Ovary (tissue), 7 donors: ENCODE measurements at regions not wholly inside any gene's neighbourhood (a gene's known extent, or its start where the extent isn't known, plus 50 kb on each side); places are given as distances from the start of the nearest gene placed in this dataset.

Experiments used
- DNase-seq, 5 donors: peaks; one replicate each; pipeline ENCODE4 v3.0.0-alpha.2; 2019 to 2020
- H3K27ac ChIP-seq, 2 donors: fragments of 200-600 bp; one replicate each; pipeline versions ENCODE4 v1.5.1 to v1.8.0; 2019 to 2022
- H3K27me3 ChIP-seq: fragments of 200-600 bp; one replicate; pipeline ENCODE4 v1.8.0; 2022
- H3K36me3 ChIP-seq: fragments of 200-600 bp; sonication (generic); one replicate; pipeline ENCODE4 v1.5.1; 2019
- H3K4me1 ChIP-seq: one replicate; pipeline ENCODE4 v1.8.1; 2013; ENCODE audit warnings: mild to moderate bottlenecking, moderate library complexity; ENCODE audit not compliant: insufficient read depth
- H3K4me3 ChIP-seq: fragments of 200-600 bp; sonication (generic); one replicate; pipeline ENCODE4 v1.5.1; 2017
- H3K9me3 ChIP-seq, 2 donors: fragments of 200-600 bp in 1 of 2; sonication (generic) in 1 of 2; one replicate each; pipeline versions ENCODE4 v1.5.1 to v1.8.1; 2013 to 2019; ENCODE audit warnings: mild to moderate bottlenecking in 1 of 2, moderate library complexity in 1 of 2
- CTCF ChIP-seq, 3 donors: fragments of 450-650 bp in 2 of 3; fragments of 200-600 bp in 1 of 3; IDR thresholded peaks; one replicate each; pipeline versions ENCODE4 v1.5.1 to v1.8.0; 2016 to 2022; ENCODE audit warnings: antibody characterized with exemption in 3 of 3, mild to moderate bottlenecking in 1 of 3
- EP300 ChIP-seq: sonication (generic); formaldehyde crosslinking; IDR thresholded peaks from one replicate; pipeline ENCODE4 v1.6.1; 2017; ENCODE audit warnings: antibody characterized with exemption
- POLR2A ChIP-seq: fragments of 450-650 bp; IDR thresholded peaks from one replicate; pipeline ENCODE4 v1.6.1; 2017; ENCODE audit warnings: antibody characterized with exemption, mild to moderate bottlenecking, moderate library complexity
- WGBS, 3 donors: extraction: QIAGEN DNeasy Blood & Tissue Kit in 1 of 3; methylation state at CpG; one replicate each; pipeline versions ENCODE4 v1.1.5 to v1.1.7; 2013 to 2017; 5-methylcytosine and 5-hydroxymethylcytosine counted together
- intact Hi-C, 4 donors: fragments of 100-400 bp; cut with DNase I; formaldehyde crosslinking; loops; one replicate each; pipeline versions ENCODE4 v1.11.0 to v1.15.1; 2022 to 2023
- donor health status: DM: no; HTN: no; CAD: no; lungs with moderate emphysema.
- donor health status: DM: no; HTN: no; CAD: no.
- donor health status: Bipolar disorder and iron deficiency.
- donor health status: DM: no; HTN: no; CAD: no.
- donor health status: DM: yes; HTN: yes; CAD: no.

GRCh38 chr12:28855761-28856310, 293.2 kb upstream of the FAR2 start:
- intact Hi-C loops: no loop called here
- TF ChIP-seq EP300: no peak
- TF ChIP-seq POLR2A: no peak

GRCh38 chr12:28857369-28857768, 291.7 kb upstream of the FAR2 start:
- Histone ChIP-seq H3K4me1 (no peaks in the 10 kb centered on the region), H3K4me3 (no peak overlapping the region), H3K27me3 (no peaks in the 10 kb centered on the region), H3K36me3 (no peaks in the 10 kb centered on the region), H3K9me3 (no peaks in the 10 kb centered on the region), H3K27ac (no peak overlapping the region)
- no peak for DNase-seq
- intact Hi-C loops: no loop called here
- TF ChIP-seq CTCF (IDR thresholded peaks at IDR 0.05) (no peak), POLR2A (no peak), EP300 (no peak)

More at GRCh38 chr12:28855761-28856310, 293.2 kb upstream of the FAR2 start:
- DNase-seq: no peak
- H3K9me3 ChIP-seq: no peaks in the 10 kb centered on the region
- WGBS, 3 donors: 12 to 19% (median 14%) methylated on average over 4 of the region's 4 CpGs
- H3K27ac ChIP-seq: no peak overlapping the region
- H3K4me1 ChIP-seq: no peaks in the 10 kb centered on the region
- H3K27me3 ChIP-seq: no peaks in the 10 kb centered on the region
- no peak overlapping the region for H3K4me3 ChIP-seq
- no peaks in the 10 kb centered on the region for H3K36me3 ChIP-seq

- Histone ChIP-seq H3K4me3 (no peak overlapping the region), H3K36me3 (no peaks in the 10 kb centered on the region), H3K27ac (no peak overlapping the region), H3K4me1 (no peaks in the 10 kb centered on the region), H3K9me3 (no peaks in the 10 kb centered on the region), H3K27me3 (no peaks in the 10 kb centered on the region)
- intact Hi-C loops: no loop called here
- WGBS, 3 donors: 64 to 77% (median 71%) methylated on average over 2 of the region's 2 CpGs
- DNase-seq: no peak
- TF ChIP-seq EP300 (no peak), POLR2A (no peak), CTCF (IDR thresholded peaks at IDR 0.05) (no peak)
These were observed 289.5 kb upstream of the FAR2 start for GRCh38 chr12:28859551-28859950.

GRCh38 chr12:28865776-28866175, 283.3 kb upstream of the FAR2 start:
- no peaks in the 10 kb centered on the region for H3K9me3 ChIP-seq
- TF ChIP-seq CTCF (IDR thresholded peaks at IDR 0.05) (no peak), EP300 (no peak), POLR2A (no peak)
- no peaks in the 10 kb centered on the region for H3K27me3 ChIP-seq
- intact Hi-C loops: no loop called here
- no peak overlapping the region for H3K4me3 ChIP-seq
- no peaks in the 10 kb centered on the region for H3K36me3 ChIP-seq
- 57 to 64% (median 61%) methylated on average over 4 of the region's 4 CpGs for WGBS, 3 donors
- H3K4me1 ChIP-seq: no peaks in the 10 kb centered on the region
- H3K27ac ChIP-seq: no peak overlapping the region
- DNase-seq: no peak

- WGBS, 3 donors: 52 to 55% (median 54%) methylated on average over 3 of the region's 3 CpGs
- no peaks in the 10 kb centered on the region for H3K36me3 ChIP-seq
- H3K4me3 ChIP-seq: no peak overlapping the region
- H3K9me3 ChIP-seq: no peaks in the 10 kb centered on the region
- no peaks in the 10 kb centered on the region for H3K4me1 ChIP-seq
- H3K27me3 ChIP-seq: no peaks in the 10 kb centered on the region
- no peak for TF ChIP-seq CTCF (IDR thresholded peaks at IDR 0.05)
- no peak for TF ChIP-seq POLR2A
- no peak for TF ChIP-seq EP300
- intact Hi-C loops: no loop called here
- no peak for DNase-seq
- no peak overlapping the region for H3K27ac ChIP-seq
These were observed 282.8 kb upstream of the FAR2 start for GRCh38 chr12:28866296-28866695.
